HL-60/S4 (cell line): ENCODE measurements at regions not wholly inside any gene's neighbourhood (a gene's known extent, or its start where the extent isn't known, plus 50 kb on each side); places are given as distances from the start of the nearest gene placed in this dataset.
"Not testable (repeated sequence)": the region's sequence is repeated elsewhere in the genome, so short reads cannot be mapped to it uniquely, and the experiment has no call there.

Source experiments
- in situ Hi-C: fragments of 300-500 bp; cut with MboI; formaldehyde crosslinking; loops from 2 replicates; pipeline ENCODE4 v1.14.3; 2022; ENCODE audit warnings: low sequenced_read_pairs

DNA sequence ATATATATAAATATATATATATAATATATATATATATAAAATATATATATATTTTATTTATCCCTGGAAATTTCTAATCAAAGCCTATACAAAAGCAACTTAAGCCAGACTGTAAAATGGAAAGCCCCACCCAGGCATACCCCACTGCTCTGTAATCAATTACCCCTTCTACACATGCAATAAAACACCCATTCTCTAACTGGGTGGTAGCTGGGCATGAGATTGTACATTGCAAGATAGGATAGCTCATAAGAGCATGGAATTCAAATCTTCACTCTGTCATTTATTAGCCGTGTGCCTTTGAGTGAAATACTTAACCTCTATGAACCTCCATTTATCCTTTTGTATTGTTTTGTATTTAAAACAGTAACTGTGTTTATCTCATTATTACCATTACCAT is 405.3 kb upstream of the SLC30A5 start:
- in situ Hi-C loops = no loop called here

GRCh38 chr5:68689010-68689409 is 404.8 kb upstream of the SLC30A5 start:
- in situ Hi-C loops = no loop called here

DNA sequence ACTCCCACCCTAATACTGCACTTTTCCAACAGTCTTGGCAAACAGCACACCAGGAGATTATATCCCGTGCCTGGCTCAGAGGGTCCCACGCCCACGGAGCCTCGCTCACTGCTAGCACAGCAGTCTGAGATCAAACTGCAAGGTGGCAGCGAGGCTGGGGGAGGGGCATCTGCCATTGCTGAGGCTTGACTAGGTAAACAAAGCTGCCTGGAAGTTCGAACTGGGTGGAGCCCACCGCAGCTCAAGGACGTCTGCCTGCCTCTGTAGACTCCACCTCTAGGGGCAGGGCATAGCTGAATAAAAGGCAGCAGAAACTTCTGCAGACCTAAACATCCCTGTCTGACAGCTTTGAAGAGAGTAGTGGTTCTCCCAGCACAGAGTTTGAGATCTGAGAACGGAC is 401.9 kb upstream of the SLC30A5 start:
- in situ Hi-C loops = not testable (repeated sequence)

GRCh38 chr5:68698025-68698940 is 395.5 kb upstream of the SLC30A5 start:
- in situ Hi-C loops = no loop called here

DNA sequence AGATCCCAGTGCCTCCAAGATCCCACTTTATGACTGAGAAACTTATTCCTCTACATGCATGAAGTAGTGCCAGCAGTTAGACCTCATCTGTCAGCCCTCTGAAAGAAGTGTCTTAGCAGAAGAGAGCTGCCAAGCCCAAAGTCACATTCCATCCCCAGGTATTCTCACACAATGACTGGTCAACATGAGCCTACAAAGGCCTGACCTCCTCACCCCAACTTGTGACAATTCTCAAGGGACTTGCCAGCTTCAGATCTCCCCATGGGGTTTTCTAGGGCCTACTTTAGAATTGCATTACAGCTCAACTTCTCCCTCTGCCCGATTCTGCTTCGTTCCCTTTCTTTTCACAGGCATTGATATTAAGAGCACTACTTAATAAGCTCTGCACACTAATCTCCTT is 393.8 kb upstream of the SLC30A5 start:
- in situ Hi-C loops = no loop called here

DNA sequence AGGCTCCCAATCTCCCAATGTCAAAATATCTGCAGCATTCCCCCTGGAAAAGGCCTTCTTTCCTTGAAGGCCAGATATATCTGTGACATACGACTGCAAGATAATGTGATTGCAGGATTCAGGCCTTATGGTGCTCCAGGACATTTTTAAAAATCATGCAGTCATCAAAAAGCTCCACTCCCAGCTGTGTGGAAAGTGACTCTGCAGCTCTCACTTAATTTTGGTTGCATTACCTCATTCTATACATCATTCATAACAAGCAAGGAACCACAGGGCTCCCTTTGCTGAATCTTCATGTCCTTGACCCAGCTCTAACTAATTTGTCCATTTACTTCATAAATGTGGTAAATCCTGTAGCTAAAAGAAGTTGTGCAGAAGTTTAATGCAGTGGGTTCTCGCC is 386.2 kb upstream of the SLC30A5 start:
- in situ Hi-C loops = no loop called here

DNA sequence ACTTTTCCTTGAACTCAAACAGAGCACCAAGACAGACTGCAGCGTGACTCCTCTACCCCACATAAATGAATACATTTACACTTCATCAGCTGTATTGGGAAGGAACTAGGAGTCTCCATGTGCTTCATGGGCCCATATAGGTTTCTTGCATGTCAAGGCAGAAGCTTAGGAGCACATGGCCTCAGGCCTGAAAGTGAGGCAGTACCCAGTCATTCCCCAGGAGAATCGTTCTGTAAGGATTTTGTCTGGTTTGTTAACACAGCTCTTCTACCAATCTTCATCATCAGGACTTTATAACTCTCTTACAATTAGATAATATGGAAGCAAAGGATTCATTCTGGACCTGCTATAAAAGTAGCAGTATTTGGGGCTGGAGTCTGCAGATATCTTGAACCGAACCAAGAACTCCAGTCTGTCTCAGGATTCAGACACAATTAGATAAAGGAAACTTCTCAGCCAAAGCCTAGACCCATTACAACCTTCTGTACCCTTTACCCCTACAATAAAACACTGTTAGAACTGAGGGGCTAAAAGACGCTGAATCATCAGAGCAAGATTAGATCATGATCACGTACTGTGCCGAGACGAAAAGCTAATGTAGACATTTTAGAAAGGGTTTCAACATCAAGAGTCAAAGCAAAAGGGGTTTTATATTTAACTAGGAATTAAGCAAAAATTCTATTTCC is 385.5 kb upstream of the SLC30A5 start:
- in situ Hi-C loops = no loop called here

DNA sequence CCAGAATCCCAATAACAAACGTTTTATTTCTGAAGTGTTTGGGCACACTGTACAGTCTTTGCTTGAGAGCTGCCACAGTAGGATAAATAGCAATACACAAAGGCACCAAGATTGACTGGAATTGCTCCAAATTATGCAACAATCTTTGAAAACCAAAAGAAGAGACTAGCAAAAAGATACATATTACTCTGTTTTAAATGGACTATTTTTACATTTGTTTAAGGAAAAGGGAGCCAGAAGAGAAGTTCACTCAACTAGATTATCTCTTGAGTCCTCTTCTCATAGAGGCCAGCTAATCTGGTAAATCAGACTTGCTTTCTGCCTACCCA is 385.0 kb upstream of the SLC30A5 start:
- in situ Hi-C loops = no loop called here

DNA sequence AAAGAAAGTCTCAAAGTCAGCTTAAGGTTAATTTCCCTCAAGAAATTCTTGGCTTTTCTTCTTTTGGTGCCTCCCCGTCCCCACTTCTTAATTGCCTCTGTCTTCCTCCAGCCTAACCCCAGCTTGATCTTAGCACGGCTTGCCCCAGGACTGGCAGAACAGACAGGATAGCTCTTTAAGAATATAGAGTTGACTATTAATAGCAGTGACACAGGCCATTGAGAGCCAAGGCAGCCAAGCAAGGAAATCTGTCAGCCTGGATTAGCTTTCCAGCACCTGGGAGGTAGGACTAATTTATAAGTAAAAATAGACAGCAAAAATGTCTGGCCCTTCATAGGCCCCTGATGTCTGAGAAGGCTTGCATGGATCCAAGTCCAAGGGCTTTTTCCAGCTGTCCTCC is 384.6 kb upstream of the SLC30A5 start:
- in situ Hi-C loops = no loop called here

- in situ Hi-C loops = no loop called here
Observed at GRCh38 chr5:68710514-68710913, 383.3 kb upstream of the SLC30A5 start.

- in situ Hi-C loops = no loop called here
Observed at GRCh38 chr5:68711293-68712200, 382.3 kb upstream of the SLC30A5 start.

- in situ Hi-C loops = no loop called here
Observed at GRCh38 chr5:68714810-68715209, 379.0 kb upstream of the SLC30A5 start.

DNA sequence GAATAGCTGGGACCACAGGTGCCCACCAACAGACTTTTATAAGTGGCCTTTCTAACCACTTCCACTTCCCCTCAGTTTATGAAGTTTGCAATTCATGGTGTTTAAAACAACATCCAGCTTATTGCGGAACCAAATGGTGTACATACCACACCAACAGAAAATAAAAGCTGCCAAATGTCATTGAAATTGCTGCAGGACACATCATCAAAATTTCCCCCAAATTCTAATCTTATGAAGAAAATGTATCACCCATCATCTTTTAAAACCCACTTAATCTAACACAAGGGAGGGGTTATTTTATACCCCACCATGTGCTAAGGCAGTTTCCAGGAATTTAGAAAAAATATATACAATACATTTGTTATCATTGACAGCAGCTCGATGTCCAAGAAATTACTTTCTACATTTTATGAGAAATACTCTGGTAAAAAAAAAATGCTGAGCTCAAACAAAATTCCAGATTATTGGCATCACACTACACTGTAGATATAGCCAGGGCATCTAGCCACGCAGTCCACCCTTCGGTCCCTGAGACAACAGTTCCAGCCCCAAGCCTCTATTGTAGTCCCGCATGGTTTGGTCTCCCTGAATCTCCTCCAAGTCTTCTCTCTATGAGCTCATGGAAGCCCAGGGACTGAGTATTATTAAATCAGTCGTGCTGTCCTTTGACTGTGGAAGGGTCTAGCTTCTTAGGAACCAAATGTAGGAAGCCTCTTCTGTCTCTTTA is 372.8 kb upstream of the SLC30A5 start:
- in situ Hi-C loops = no loop called here

- in situ Hi-C loops = no loop called here
Observed at GRCh38 chr5:68722357-68722756, 371.5 kb upstream of the SLC30A5 start.

- in situ Hi-C loops = no loop called here
Observed at GRCh38 chr5:68725905-68726683, 367.7 kb upstream of the SLC30A5 start.

DNA sequence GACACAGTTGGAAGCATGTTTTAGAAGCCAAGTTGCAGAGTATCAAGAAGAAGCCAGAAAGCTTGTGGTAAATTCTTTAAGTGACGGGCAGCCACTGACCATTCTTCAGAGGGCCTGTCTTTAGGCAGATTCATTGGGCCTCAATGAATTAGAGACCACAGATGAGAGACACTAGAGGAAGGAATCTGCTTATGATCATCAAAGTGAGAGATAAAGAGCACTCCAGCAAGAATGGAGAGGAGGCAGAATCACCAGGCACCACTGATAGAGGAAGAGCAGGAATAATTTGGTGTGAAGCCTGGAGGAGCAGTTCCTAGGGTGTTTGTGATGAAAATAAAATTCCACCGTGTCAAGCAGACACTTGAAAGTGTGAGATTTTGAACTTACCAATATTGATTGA is 365.9 kb upstream of the SLC30A5 start:
- in situ Hi-C loops = no loop called here

DNA sequence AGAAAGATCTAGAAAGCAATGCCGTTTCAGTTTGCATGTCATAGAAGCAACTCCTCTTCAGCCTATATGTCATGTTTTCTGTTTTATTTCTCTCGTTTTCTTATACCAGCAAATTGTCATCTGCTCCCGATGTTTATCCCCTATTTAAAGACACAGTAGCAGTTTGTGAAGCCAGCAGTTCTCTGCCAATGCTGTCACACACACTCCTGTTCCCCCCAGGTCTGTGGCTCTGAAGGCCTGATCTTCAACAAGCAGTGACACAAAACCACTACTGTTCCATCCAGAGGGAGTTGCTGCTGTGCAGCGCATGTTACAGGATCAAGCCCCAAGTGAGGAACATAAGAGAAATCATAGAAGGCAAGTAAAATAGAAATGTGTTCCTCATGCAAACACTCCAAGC is 364.1 kb upstream of the SLC30A5 start:
- in situ Hi-C loops = no loop called here

- in situ Hi-C loops = no loop called here
Observed at GRCh38 chr5:68730220-68730978, 363.4 kb upstream of the SLC30A5 start.

DNA sequence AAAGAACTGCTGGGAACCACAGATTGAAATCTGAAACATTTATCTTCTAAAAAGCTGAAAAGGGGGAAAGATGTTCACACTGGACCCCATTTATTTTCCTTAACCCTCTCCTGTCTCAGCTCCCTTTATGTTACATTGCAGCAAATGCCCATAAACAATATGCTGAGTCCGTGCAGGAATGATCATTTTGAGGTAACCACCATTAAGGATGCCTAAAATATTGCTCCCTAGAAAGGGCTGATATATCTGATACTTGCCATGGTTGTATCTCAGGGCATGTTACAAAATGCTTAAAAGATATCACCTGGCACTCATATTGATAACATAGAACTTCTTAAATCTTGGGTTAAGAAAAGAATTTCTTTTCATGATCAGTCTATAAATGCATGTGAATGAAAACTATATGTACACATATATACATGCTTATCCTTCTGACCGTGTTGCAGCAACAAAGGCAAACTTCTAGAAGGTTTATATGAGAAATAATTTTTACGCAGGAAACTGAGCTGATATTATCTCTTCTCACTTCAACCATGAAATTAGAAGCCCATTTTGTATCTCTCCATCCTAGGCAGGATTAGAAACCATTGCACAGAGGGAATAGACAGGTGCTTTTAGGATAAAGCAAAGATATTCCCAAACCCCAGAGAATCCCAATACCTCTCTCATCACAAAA is 362.7 kb upstream of the SLC30A5 start:
- in situ Hi-C loops = no loop called here
